Uterus (tissue), 2 donors: ENCODE measurements at regions not wholly inside any gene's neighbourhood (a gene's known extent, or its start where the extent isn't known, plus 50 kb on each side); places are given as distances from the start of the nearest gene placed in this dataset.

Source experiments
- POLR2A ChIP-seq, 2 donors: fragments of 450-650 bp; IDR thresholded peaks; one replicate each; pipeline ENCODE4 v1.6.1; 2016; ENCODE audit warnings: antibody characterized with exemption in 2 of 2, mild to moderate bottlenecking in 1 of 2, moderate library complexity in 1 of 2
- TF ChIP-seq, protein P1 (sequence below), 4 experiments: fragments of 200-600 bp in 2 of 4; fragments of 450-650 bp in 2 of 4; sonication (generic) in 2 of 4; IDR thresholded peaks; one replicate each; pipeline ENCODE4 v1.5.1; 2016 to 2019; ENCODE audit warnings: antibody characterized with exemption in 4 of 4, mild to moderate bottlenecking in 2 of 4, moderate library complexity in 1 of 4

DNA sequence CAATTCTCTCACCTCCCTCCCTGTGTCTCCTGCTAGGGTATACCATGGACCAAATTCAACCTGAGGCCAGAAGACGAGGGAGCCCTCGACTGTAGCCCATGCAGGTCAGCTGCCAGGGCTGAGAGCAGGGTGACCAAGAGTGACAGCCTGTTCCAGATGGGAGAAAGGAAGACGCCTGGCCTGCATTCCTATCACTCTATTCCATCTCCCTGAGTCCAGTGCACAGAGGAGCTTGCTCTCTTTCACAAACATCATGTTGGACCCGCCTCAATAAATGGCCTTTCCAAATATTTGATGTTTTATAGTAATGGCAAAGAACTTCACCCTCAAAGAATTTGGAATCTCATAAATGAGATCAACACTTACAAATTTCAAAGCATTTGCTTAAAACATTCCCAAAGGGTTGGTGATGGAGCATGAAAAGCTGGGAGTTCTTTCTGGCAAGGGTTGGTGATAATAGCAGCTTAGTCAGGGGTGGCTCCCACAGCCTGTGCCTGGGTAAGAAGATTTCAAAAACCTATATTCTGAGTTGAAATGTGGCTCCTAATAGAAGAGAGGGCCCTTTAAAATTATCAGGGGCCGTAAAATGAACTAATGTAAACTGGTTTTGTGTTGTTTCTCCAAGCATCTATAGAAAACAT lies 393.1 kb downstream of the EFNA5 start:
- TF ChIP-seq, protein P1, sequence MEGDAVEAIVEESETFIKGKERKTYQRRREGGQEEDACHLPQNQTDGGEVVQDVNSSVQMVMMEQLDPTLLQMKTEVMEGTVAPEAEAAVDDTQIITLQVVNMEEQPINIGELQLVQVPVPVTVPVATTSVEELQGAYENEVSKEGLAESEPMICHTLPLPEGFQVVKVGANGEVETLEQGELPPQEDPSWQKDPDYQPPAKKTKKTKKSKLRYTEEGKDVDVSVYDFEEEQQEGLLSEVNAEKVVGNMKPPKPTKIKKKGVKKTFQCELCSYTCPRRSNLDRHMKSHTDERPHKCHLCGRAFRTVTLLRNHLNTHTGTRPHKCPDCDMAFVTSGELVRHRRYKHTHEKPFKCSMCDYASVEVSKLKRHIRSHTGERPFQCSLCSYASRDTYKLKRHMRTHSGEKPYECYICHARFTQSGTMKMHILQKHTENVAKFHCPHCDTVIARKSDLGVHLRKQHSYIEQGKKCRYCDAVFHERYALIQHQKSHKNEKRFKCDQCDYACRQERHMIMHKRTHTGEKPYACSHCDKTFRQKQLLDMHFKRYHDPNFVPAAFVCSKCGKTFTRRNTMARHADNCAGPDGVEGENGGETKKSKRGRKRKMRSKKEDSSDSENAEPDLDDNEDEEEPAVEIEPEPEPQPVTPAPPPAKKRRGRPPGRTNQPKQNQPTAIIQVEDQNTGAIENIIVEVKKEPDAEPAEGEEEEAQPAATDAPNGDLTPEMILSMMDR (IDR thresholded peaks at IDR 0.05): no peak
- no peak for TF ChIP-seq POLR2A (IDR thresholded peaks at IDR 0.05)
